Thyroid gland (tissue), 4 donors: ENCODE measurements at regions not wholly inside any gene's neighbourhood (a gene's known extent, or its start where the extent isn't known, plus 50 kb on each side); places are given as distances from the start of the nearest gene placed in this dataset.

Experiments
- POLR2A ChIP-seq, 2 donors: fragments of 450-650 bp; IDR thresholded peaks; one replicate each; pipeline ENCODE4 v1.6.1; 2017; ENCODE audit warnings: antibody characterized with exemption in 2 of 2, mild to moderate bottlenecking in 2 of 2, moderate library complexity in 1 of 2
- TF ChIP-seq, protein P1 (sequence below), 6 experiments: fragments of 200-600 bp in 3 of 6; fragments of 450-650 bp in 3 of 6; sonication (generic) in 3 of 6; IDR thresholded peaks; one replicate each; pipeline ENCODE4 v1.5.1; 2016 to 2019; ENCODE audit warnings: antibody characterized with exemption in 6 of 6, mild to moderate bottlenecking in 2 of 6, inconsistent platforms in 1 of 6, moderate library complexity in 1 of 6

DNA sequence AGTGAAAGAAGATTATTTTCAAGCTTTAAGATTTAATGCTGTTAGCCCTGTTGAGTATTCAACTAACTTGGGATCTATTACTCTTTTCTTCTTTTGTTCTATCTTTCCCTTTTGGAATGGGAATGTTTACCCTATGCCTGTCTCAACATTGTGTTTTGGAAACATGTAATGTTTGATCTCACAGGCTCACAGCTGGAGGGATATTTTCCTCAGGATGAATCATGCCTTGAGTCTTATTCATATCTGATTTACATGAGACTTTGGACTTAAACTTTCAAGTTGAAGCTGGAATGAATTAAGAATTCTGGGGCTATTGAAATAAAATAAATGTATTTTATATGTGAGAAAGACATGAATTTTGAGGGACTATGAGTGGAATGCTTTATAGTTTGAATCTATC, 607.8 kb upstream of the PTGER4 start:
- TF ChIP-seq, protein P1, sequence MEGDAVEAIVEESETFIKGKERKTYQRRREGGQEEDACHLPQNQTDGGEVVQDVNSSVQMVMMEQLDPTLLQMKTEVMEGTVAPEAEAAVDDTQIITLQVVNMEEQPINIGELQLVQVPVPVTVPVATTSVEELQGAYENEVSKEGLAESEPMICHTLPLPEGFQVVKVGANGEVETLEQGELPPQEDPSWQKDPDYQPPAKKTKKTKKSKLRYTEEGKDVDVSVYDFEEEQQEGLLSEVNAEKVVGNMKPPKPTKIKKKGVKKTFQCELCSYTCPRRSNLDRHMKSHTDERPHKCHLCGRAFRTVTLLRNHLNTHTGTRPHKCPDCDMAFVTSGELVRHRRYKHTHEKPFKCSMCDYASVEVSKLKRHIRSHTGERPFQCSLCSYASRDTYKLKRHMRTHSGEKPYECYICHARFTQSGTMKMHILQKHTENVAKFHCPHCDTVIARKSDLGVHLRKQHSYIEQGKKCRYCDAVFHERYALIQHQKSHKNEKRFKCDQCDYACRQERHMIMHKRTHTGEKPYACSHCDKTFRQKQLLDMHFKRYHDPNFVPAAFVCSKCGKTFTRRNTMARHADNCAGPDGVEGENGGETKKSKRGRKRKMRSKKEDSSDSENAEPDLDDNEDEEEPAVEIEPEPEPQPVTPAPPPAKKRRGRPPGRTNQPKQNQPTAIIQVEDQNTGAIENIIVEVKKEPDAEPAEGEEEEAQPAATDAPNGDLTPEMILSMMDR (IDR thresholded peaks at IDR 0.05): no peak
- TF ChIP-seq POLR2A (IDR thresholded peaks at IDR 0.05): no peak
